ENCODE measurements at regions not wholly inside any gene's neighbourhood (a gene's known extent, or its start where the extent isn't known, plus 50 kb on each side); places are given as distances from the start of the nearest gene placed in this dataset.
A peak's percentile ranks its signal among the peaks of the same experiment; 100 is the strongest.
"Not testable (repeated sequence)": the region's sequence is repeated elsewhere in the genome, so short reads cannot be mapped to it uniquely, and the experiment has no call there.

- H3K27ac ChIP-seq (ENCODE audit: insufficient read depth, low read length, poor library complexity, severe bottlenecking), result no peak overlapping the region
- no peaks in the 10 kb centered on the region for H3K4me1 ChIP-seq (ENCODE audit: control insufficient read depth, insufficient read depth, low read length, poor library complexity, severe bottlenecking)
- Mint-ChIP-seq H3K9me3 (peaks cover 2 to 13% (median 7%) of the 10 kb centered on the region in 7 donors), H3K27me3 (no peaks in the 10 kb centered on the region), H3K4me1 (peaks cover 0 to 2% (median 0%) of the 10 kb centered on the region in 4 donors), H3K27ac (no peak overlapping the region), H3K4me3 (no peak overlapping the region), H3K36me3 (no peaks in the 10 kb centered on the region)
- no peak for ATAC-seq (ENCODE audit: low read depth in 2 of 2)
- H3K27me3 ChIP-seq (ENCODE audit: control insufficient read depth, insufficient read depth, low read length), result no peaks in the 10 kb centered on the region
- no peaks in the 10 kb centered on the region for H3K9me3 ChIP-seq (ENCODE audit: control insufficient read depth in 2 of 2, low read length in 2 of 2)
- H3K36me3 ChIP-seq (ENCODE audit: control insufficient read depth, insufficient read depth, low read length), result no peaks in the 10 kb centered on the region
- no peak for DNase-seq
- H3K4me3 ChIP-seq (ENCODE audit: low read depth, low read length), result no peak overlapping the region
Measured at GRCh38 chr13:76300688-76301087, 585.5 kb downstream of the KCTD12 start.

GRCh38 chr13:76297331-76297730 lies 588.9 kb downstream of the KCTD12 start:
- DNase-seq (no peak), ATAC-seq (ENCODE audit: low read depth in 2 of 2) (no peak)
- Histone ChIP-seq H3K4me1 (ENCODE audit: control insufficient read depth, insufficient read depth, low read length, poor library complexity, severe bottlenecking) (no peaks in the 10 kb centered on the region), H3K36me3 (ENCODE audit: control insufficient read depth, insufficient read depth, low read length) (no peaks in the 10 kb centered on the region), H3K27me3 (ENCODE audit: control insufficient read depth, insufficient read depth, low read length) (no peaks in the 10 kb centered on the region), H3K27ac (ENCODE audit: insufficient read depth, low read length, poor library complexity, severe bottlenecking) (no peak overlapping the region), H3K9me3 (ENCODE audit: control insufficient read depth in 2 of 2, low read length in 2 of 2) (no peaks in the 10 kb centered on the region), H3K4me3 (ENCODE audit: low read depth, low read length) (no peak overlapping the region)
- Mint-ChIP-seq H3K27me3 (no peaks in the 10 kb centered on the region), H3K36me3 (no peaks in the 10 kb centered on the region), H3K27ac (no peak overlapping the region), H3K9me3 (peaks cover 2 to 18% (median 8%) of the 10 kb centered on the region in 7 donors), H3K4me3 (no peak overlapping the region), H3K4me1 (peaks cover 0 to 2% (median under 1%) of the 10 kb centered on the region in 4 donors)

GRCh38 chr13:76296751-76297150 lies 589.5 kb downstream of the KCTD12 start:
- ATAC-seq (ENCODE audit: low read depth in 2 of 2) (no peak), DNase-seq (no peak)
- Mint-ChIP-seq H3K27me3 (no peaks in the 10 kb centered on the region), H3K27ac (no peak overlapping the region), H3K4me3 (no peak overlapping the region), H3K9me3 (peaks cover 2 to 18% (median 8%) of the 10 kb centered on the region in 7 donors), H3K36me3 (no peaks in the 10 kb centered on the region), H3K4me1 (peaks cover 0 to 4% (median under 1%) of the 10 kb centered on the region in 4 donors)
- Histone ChIP-seq H3K27me3 (ENCODE audit: control insufficient read depth, insufficient read depth, low read length) (no peaks in the 10 kb centered on the region), H3K4me1 (ENCODE audit: control insufficient read depth, insufficient read depth, low read length, poor library complexity, severe bottlenecking) (no peaks in the 10 kb centered on the region), H3K9me3 (ENCODE audit: control insufficient read depth in 2 of 2, low read length in 2 of 2) (no peaks in the 10 kb centered on the region), H3K36me3 (ENCODE audit: control insufficient read depth, insufficient read depth, low read length) (no peaks in the 10 kb centered on the region), H3K4me3 (ENCODE audit: low read depth, low read length) (no peak overlapping the region), H3K27ac (ENCODE audit: insufficient read depth, low read length, poor library complexity, severe bottlenecking) (no peak overlapping the region)

- not testable (repeated sequence) for H3K27me3 ChIP-seq (ENCODE audit: control insufficient read depth, insufficient read depth, low read length); H3K27ac ChIP-seq (ENCODE audit: insufficient read depth, low read length, poor library complexity, severe bottlenecking); H3K4me3 ChIP-seq (ENCODE audit: low read depth, low read length); H3K36me3 Mint-ChIP-seq; H3K4me1 ChIP-seq (ENCODE audit: control insufficient read depth, insufficient read depth, low read length, poor library complexity, severe bottlenecking); H3K27me3 Mint-ChIP-seq; ATAC-seq (ENCODE audit: low read depth in 2 of 2); H3K9me3 ChIP-seq (ENCODE audit: control insufficient read depth in 2 of 2, low read length in 2 of 2); H3K36me3 ChIP-seq (ENCODE audit: control insufficient read depth, insufficient read depth, low read length); H3K4me1 Mint-ChIP-seq; DNase-seq; H3K27ac Mint-ChIP-seq
- H3K4me3 Mint-ChIP-seq, result peak overlapping the region in 1 of 4 donors; percentile 15
- peaks cover 2 to 18% (median 5%) of the 10 kb centered on the region in 7 donors for H3K9me3 Mint-ChIP-seq
Measured at GRCh38 chr13:76295020-76295419, 591.2 kb downstream of the KCTD12 start.

- Mint-ChIP-seq H3K36me3 (no peaks in the 10 kb centered on the region), H3K27ac (no peak overlapping the region), H3K9me3 (peaks cover 2 to 18% (median 5%) of the 10 kb centered on the region in 7 donors), H3K27me3 (no peaks in the 10 kb centered on the region), H3K4me1 (peaks cover 0 to 4% (median 0%) of the 10 kb centered on the region in 4 donors), H3K4me3 (no peak overlapping the region)
- Histone ChIP-seq H3K36me3 (ENCODE audit: control insufficient read depth, insufficient read depth, low read length) (no peaks in the 10 kb centered on the region), H3K4me1 (ENCODE audit: control insufficient read depth, insufficient read depth, low read length, poor library complexity, severe bottlenecking) (no peaks in the 10 kb centered on the region), H3K27me3 (ENCODE audit: control insufficient read depth, insufficient read depth, low read length) (no peaks in the 10 kb centered on the region), H3K27ac (ENCODE audit: insufficient read depth, low read length, poor library complexity, severe bottlenecking) (no peak overlapping the region), H3K4me3 (ENCODE audit: low read depth, low read length) (no peak overlapping the region), H3K9me3 (ENCODE audit: control insufficient read depth in 2 of 2, low read length in 2 of 2) (no peaks in the 10 kb centered on the region)
- no peak for DNase-seq
- no peak for ATAC-seq (ENCODE audit: low read depth in 2 of 2)
Measured at GRCh38 chr13:76293751-76294150, 592.5 kb downstream of the KCTD12 start.

GRCh38 chr13:76293346-76293745 lies 592.9 kb downstream of the KCTD12 start:
- H3K27me3 Mint-ChIP-seq, result no peaks in the 10 kb centered on the region
- Histone ChIP-seq H3K9me3 (ENCODE audit: control insufficient read depth in 2 of 2, low read length in 2 of 2) (no peaks in the 10 kb centered on the region), H3K4me1 (ENCODE audit: control insufficient read depth, insufficient read depth, low read length, poor library complexity, severe bottlenecking) (no peaks in the 10 kb centered on the region), H3K4me3 (ENCODE audit: low read depth, low read length) (no peak overlapping the region), H3K36me3 (ENCODE audit: control insufficient read depth, insufficient read depth, low read length) (no peaks in the 10 kb centered on the region), H3K27ac (ENCODE audit: insufficient read depth, low read length, poor library complexity, severe bottlenecking) (no peak overlapping the region), H3K27me3 (ENCODE audit: control insufficient read depth, insufficient read depth, low read length) (no peaks in the 10 kb centered on the region)
- no peaks in the 10 kb centered on the region for H3K36me3 Mint-ChIP-seq
- H3K4me1 Mint-ChIP-seq, result peaks cover 0 to 4% (median 0%) of the 10 kb centered on the region in 4 donors
- no peak for ATAC-seq (ENCODE audit: low read depth in 2 of 2)
- no peak for DNase-seq
- H3K27ac Mint-ChIP-seq, result no peak overlapping the region
- H3K9me3 Mint-ChIP-seq, result peaks cover 2 to 18% (median 5%) of the 10 kb centered on the region in 7 donors
- no peak overlapping the region for H3K4me3 Mint-ChIP-seq

- Mint-ChIP-seq H3K4me1 (peaks cover 0 to 4% (median 0%) of the 10 kb centered on the region in 4 donors), H3K27me3 (no peaks in the 10 kb centered on the region)
- no peak overlapping the region for H3K4me3 ChIP-seq (ENCODE audit: low read depth, low read length)
Measured at GRCh38 chr13:76292726-76293125, 593.5 kb downstream of the KCTD12 start.

GRCh38 chr13:76292031-76292430 lies 594.2 kb downstream of the KCTD12 start:
- no peak overlapping the region for H3K4me3 Mint-ChIP-seq
- Histone ChIP-seq H3K27me3 (ENCODE audit: control insufficient read depth, insufficient read depth, low read length) (no peaks in the 10 kb centered on the region), H3K9me3 (ENCODE audit: control insufficient read depth in 2 of 2, low read length in 2 of 2) (no peaks in the 10 kb centered on the region), H3K4me1 (ENCODE audit: control insufficient read depth, insufficient read depth, low read length, poor library complexity, severe bottlenecking) (no peaks in the 10 kb centered on the region), H3K27ac (ENCODE audit: insufficient read depth, low read length, poor library complexity, severe bottlenecking) (no peak overlapping the region), H3K4me3 (ENCODE audit: low read depth, low read length) (no peak overlapping the region), H3K36me3 (ENCODE audit: control insufficient read depth, insufficient read depth, low read length) (no peaks in the 10 kb centered on the region)
- H3K4me1 Mint-ChIP-seq, result peaks cover 0 to 4% (median 0%) of the 10 kb centered on the region in 4 donors
- ATAC-seq (ENCODE audit: low read depth in 2 of 2) (no peak), DNase-seq (no peak)
- H3K9me3 Mint-ChIP-seq, result peaks cover 0 to 14% (median 4%) of the 10 kb centered on the region in 7 donors
- no peaks in the 10 kb centered on the region for H3K36me3 Mint-ChIP-seq
- H3K27ac Mint-ChIP-seq, result no peak overlapping the region
- no peaks in the 10 kb centered on the region for H3K27me3 Mint-ChIP-seq

More at GRCh38 chr13:76292726-76293125, 593.5 kb downstream of the KCTD12 start:
- H3K27ac ChIP-seq (ENCODE audit: insufficient read depth, low read length, poor library complexity, severe bottlenecking), result no peak overlapping the region
- Mint-ChIP-seq H3K27ac (no peak overlapping the region), H3K36me3 (no peaks in the 10 kb centered on the region), H3K4me3 (no peak overlapping the region), H3K9me3 (peaks cover 2 to 15% (median 5%) of the 10 kb centered on the region in 7 donors)
- no peaks in the 10 kb centered on the region for H3K4me1 ChIP-seq (ENCODE audit: control insufficient read depth, insufficient read depth, low read length, poor library complexity, severe bottlenecking)
- no peak for ATAC-seq (ENCODE audit: low read depth in 2 of 2)
- no peaks in the 10 kb centered on the region for H3K36me3 ChIP-seq (ENCODE audit: control insufficient read depth, insufficient read depth, low read length)
- no peak for DNase-seq
- no peaks in the 10 kb centered on the region for H3K27me3 ChIP-seq (ENCODE audit: control insufficient read depth, insufficient read depth, low read length)
- no peaks in the 10 kb centered on the region for H3K9me3 ChIP-seq (ENCODE audit: control insufficient read depth in 2 of 2, low read length in 2 of 2)
